NT2/D1 (cell line): ENCODE measurements at regions not wholly inside any gene's neighbourhood (a gene's known extent, or its start where the extent isn't known, plus 50 kb on each side); places are given as distances from the start of the nearest gene placed in this dataset.

Source experiments
- SUZ12 ChIP-seq: IDR thresholded peaks from 2 replicates; pipeline ENCODE4 v1.6.1; 2011; ENCODE audit not compliant: insufficient read length, insufficient read depth; ENCODE audit errors: extremely low read depth
- YY1 ChIP-seq: IDR thresholded peaks from 2 replicates; pipeline ENCODE4 v1.6.1; 2011; ENCODE audit not compliant: insufficient read length, insufficient read depth

GRCh38 chr2:142308744-142309143, 177.9 kb upstream of the LRP1B start:
- TF ChIP-seq SUZ12 (no peak), YY1 (no peak)
